GM21576 (cell line): ENCODE measurements at regions not wholly inside any gene's neighbourhood (a gene's known extent, or its start where the extent isn't known, plus 50 kb on each side); places are given as distances from the start of the nearest gene placed in this dataset.

Experiments used
- ATAC-seq: cut with Tn5 transposase; IDR thresholded peaks from one replicate; pipeline ENCODE4 v1.9.1; 2021; ENCODE audit warnings: mild to moderate bottlenecking, moderate library complexity; ENCODE audit not compliant: unreplicated experiment

- ATAC-seq = no peak
Observed at GRCh38 chr11:115724666-115725065, 220.5 kb upstream of the CADM1 start.

- no peak for ATAC-seq
Observed at GRCh38 chr11:115722711-115723110, 218.5 kb upstream of the CADM1 start.

GRCh38 chr11:115721296-115721995, 217.2 kb upstream of the CADM1 start:
- no peak for ATAC-seq

- no peak for ATAC-seq
Observed at GRCh38 chr11:115720602-115721245, 216.5 kb upstream of the CADM1 start.

GRCh38 chr11:115718945-115719344, 214.7 kb upstream of the CADM1 start:
- no peak for ATAC-seq

GRCh38 chr11:115718106-115718505, 213.9 kb upstream of the CADM1 start:
- ATAC-seq = no peak

GRCh38 chr11:115716601-115717529, 212.7 kb upstream of the CADM1 start:
- ATAC-seq = no peak

GRCh38 chr11:115716080-115716479, 211.9 kb upstream of the CADM1 start:
- no peak for ATAC-seq

- no peak for ATAC-seq
Observed at GRCh38 chr11:115715251-115715770, 211.1 kb upstream of the CADM1 start.

- no peak for ATAC-seq
Observed at GRCh38 chr11:115712296-115712695, 208.1 kb upstream of the CADM1 start.

GRCh38 chr11:115710980-115711379, 206.8 kb upstream of the CADM1 start:
- no peak for ATAC-seq

- no peak for ATAC-seq
Observed at GRCh38 chr11:115710426-115710825, 206.2 kb upstream of the CADM1 start.

- no peak for ATAC-seq
Observed at GRCh38 chr11:115709297-115709696, 205.1 kb upstream of the CADM1 start.

- ATAC-seq = no peak
Observed at GRCh38 chr11:115707180-115707905, 203.1 kb upstream of the CADM1 start.

GRCh38 chr11:115706626-115707135, 202.5 kb upstream of the CADM1 start:
- ATAC-seq = no peak

- ATAC-seq = no peak
Observed at GRCh38 chr11:115705200-115705599, 201.0 kb upstream of the CADM1 start.

GRCh38 chr11:115700981-115701875, 197.0 kb upstream of the CADM1 start:
- ATAC-seq = no peak

- ATAC-seq = no peak
Observed at GRCh38 chr11:115700496-115700895, 196.3 kb upstream of the CADM1 start.

GRCh38 chr11:115699733-115700132, 195.5 kb upstream of the CADM1 start:
- ATAC-seq = no peak
